ENCODE measurements at regions not wholly inside any gene's neighbourhood (a gene's known extent, or its start where the extent isn't known, plus 50 kb on each side); places are given as distances from the start of the nearest gene placed in this dataset.

- Histone ChIP-seq H3K9me3 (ENCODE audit: control insufficient read depth in 4 of 4, low read length in 3 of 4) (no peaks in the 10 kb centered on the region), H3K9ac (ENCODE audit: low read depth in 1 of 2, low read length in 2 of 2) (no peak overlapping the region), H3K27ac (ENCODE audit: low read depth in 1 of 2, low read length in 2 of 2) (no peak overlapping the region), H3K36me3 (ENCODE audit: control insufficient read depth in 4 of 4, insufficient read depth in 3 of 4, low read depth in 1 of 4, low read length in 3 of 4) (no peaks in the 10 kb centered on the region), H3K4me1 (ENCODE audit: control insufficient read depth in 4 of 4, insufficient read depth in 4 of 4, low read length in 3 of 4) (no peaks in the 10 kb centered on the region), H3K4me3 (ENCODE audit: low read depth in 1 of 3, low read length in 3 of 3) (no peak overlapping the region), H3K27me3 (ENCODE audit: control insufficient read depth in 4 of 4, insufficient read depth in 4 of 4, low read length in 3 of 4) (no peaks in the 10 kb centered on the region)
- TF ChIP-seq CTCF (IDR thresholded peaks at IDR 0.05; ENCODE audit: low read depth, low read length, missing input control) (no peak), SP1 (IDR thresholded peaks at IDR 0.05) (no peak), REST (IDR thresholded peaks at IDR 0.05) (no peak), ATF3 (IDR thresholded peaks at IDR 0.05) (no peak), NR2F2 (IDR thresholded peaks at IDR 0.05) (no peak), FOXA1 (IDR thresholded peaks at IDR 0.05) (no peak), MAX (IDR thresholded peaks at IDR 0.05) (no peak), EGR1 (IDR thresholded peaks at IDR 0.05; ENCODE audit: low read depth in 2 of 2) (no peak), HNF4G (IDR thresholded peaks at IDR 0.05) (no peak), FOXA2 (IDR thresholded peaks at IDR 0.05) (no peak), TAF1 (conservative IDR thresholded peaks at IDR 0.05) (no peak), HNF4A (conservative IDR thresholded peaks at IDR 0.05) (no peak), YY1 (IDR thresholded peaks at IDR 0.05) (no peak), JUND (IDR thresholded peaks at IDR 0.05) (no peak), RXRA (IDR thresholded peaks at IDR 0.05) (no peak), GABPA (IDR thresholded peaks at IDR 0.05 in 1 of 2, conservative IDR thresholded peaks at IDR 0.05 in 1 of 2) (no peak), ZBTB33 (IDR thresholded peaks at IDR 0.05) (no peak), RAD21 (IDR thresholded peaks at IDR 0.05) (no peak)
- DNase-seq (ENCODE audit: low spot score), result no peak
- WGBS, result 33% methylated on average over 2 of the region's 2 CpGs
Observed at GRCh38 chr5:33067291-33067690, 356.2 kb downstream of the NPR3 start.
